Endothelial cell of umbilical vein (primary cell): ENCODE measurements at regions not wholly inside any gene's neighbourhood (a gene's known extent, or its start where the extent isn't known, plus 50 kb on each side); places are given as distances from the start of the nearest gene placed in this dataset.

Experiments used
- BruUV-seq: library from RNA; stranded (reverse); fragments of 400-500 nt; replicated peaks from 2 replicates; lab custom pipeline; 2021; lab: Mats Ljungman, UMichigan
- CTCF ChIA-PET: fragments of 300-600, 350-600 bp; sonication (Branson Sonifier 250); formaldehyde crosslinking; loops from one replicate; lab custom pipeline; 2021; ENCODE audit warnings: antibody characterized with exemption, inconsistent platforms; lab: Charles Lee
- POLR2A ChIA-PET: fragments of 300-600, 350-600 bp; sonication (Branson Sonifier 250); formaldehyde crosslinking; loops from one replicate; lab custom pipeline; 2021; ENCODE audit warnings: antibody characterized with exemption, inconsistent platforms; lab: Charles Lee
- DNase-seq: peaks from one replicate; pipeline ENCODE4 v3.0.0-alpha.2; 2011; ENCODE audit warnings: low read depth, low spot score
- FAIRE-seq: peaks from 2 replicates; lab custom pipeline; 2011; peaks lifted over from hg19 to GRCh38; lab: Jason Lieb, UNC
- H2AFZ ChIP-seq: 2 replicates; pipeline ENCODE4 v1.6.0; 2012; ENCODE audit warnings: low read depth, low read length, control low read depth, inconsistent platforms
- H3K27ac ChIP-seq: 2 replicates; pipeline ENCODE4 v1.5.1; 2011; ENCODE audit warnings: low read depth, mild to moderate bottlenecking, control low read depth, low read length, moderate library complexity; ENCODE audit not compliant: insufficient read depth
- H3K27me3 ChIP-seq, 2 experiments: 2 replicates each; pipeline versions ENCODE4 v1.6.0 to v1.6.1; 2011; ENCODE audit warnings: low read length in 2 of 2, mixed read lengths in 1 of 2; ENCODE audit not compliant: control insufficient read depth in 2 of 2, insufficient read depth in 2 of 2
- H3K36me3 ChIP-seq, 2 experiments: 2 replicates in 1 of 2; 3 replicates in 1 of 2; pipeline ENCODE4 v1.5.1; 2011; ENCODE audit warnings: low read length in 2 of 2, mild to moderate bottlenecking in 1 of 2, moderate library complexity in 1 of 2; ENCODE audit not compliant: control insufficient read depth in 2 of 2, insufficient read depth in 2 of 2; ENCODE audit errors: extremely low read depth in 1 of 2
- H3K4me1 ChIP-seq: 3 replicates; pipeline ENCODE4 v1.5.1; 2011; ENCODE audit warnings: mild to moderate bottlenecking, low read length; ENCODE audit not compliant: control insufficient read depth, insufficient read depth; ENCODE audit errors: extremely low read depth
- H3K4me2 ChIP-seq: 2 replicates; pipeline ENCODE4 v1.6.1; 2011; ENCODE audit warnings: low read length, control low read depth, mixed read lengths; ENCODE audit not compliant: insufficient read depth
- H3K4me3 ChIP-seq, 3 experiments: fragments of 200-600 bp in 1 of 3; sonication (generic), shearing (Covaris generic) in 1 of 3; replicated peaks in 1 of 3; 2 replicates each; pipeline ENCODE4 v1.5.1; 2011 to 2016; ENCODE audit warnings: control low read depth in 3 of 3, low read length in 3 of 3, mild to moderate bottlenecking in 2 of 3, inconsistent platforms in 1 of 3, low read depth in 1 of 3, moderate library complexity in 1 of 3; ENCODE audit not compliant: insufficient read depth in 1 of 3
- H3K79me2 ChIP-seq: 2 replicates; pipeline ENCODE4 v1.6.0; 2012; ENCODE audit warnings: low read length, inconsistent platforms; ENCODE audit not compliant: control insufficient read depth, insufficient read depth
- H3K9ac ChIP-seq: replicated peaks from 2 replicates; pipeline ENCODE3; 2011; ENCODE audit warnings: low read length, control low read depth; ENCODE audit not compliant: insufficient read depth; ENCODE audit errors: extremely low read depth
- H3K9me1 ChIP-seq: replicated peaks from 3 replicates; pipeline ENCODE4 v1.6.0; 2011; ENCODE audit warnings: mild to moderate bottlenecking, low read length; ENCODE audit not compliant: control insufficient read depth, insufficient read depth; ENCODE audit errors: extremely low read depth
- H3K9me3 ChIP-seq: replicated peaks from 2 replicates; pipeline ENCODE4 v1.5.1; 2012; ENCODE audit warnings: low read length, inconsistent platforms; ENCODE audit not compliant: control insufficient read depth, insufficient read depth
- H4K20me1 ChIP-seq: replicated peaks from 2 replicates; pipeline ENCODE3; 2011; ENCODE audit warnings: mild to moderate bottlenecking, low read length; ENCODE audit not compliant: control insufficient read depth, insufficient read depth; ENCODE audit errors: extremely low read depth
- EZH2 ChIP-seq: IDR thresholded peaks from 2 replicates; pipeline ENCODE4 v1.6.1; 2012; ENCODE audit warnings: borderline replicate concordance, low read depth, mild to moderate bottlenecking, moderate library complexity, low read length, inconsistent platforms; ENCODE audit not compliant: severe bottlenecking
- FOS ChIP-seq: IDR thresholded peaks from 2 replicates; pipeline ENCODE4 v1.6.1; 2011; ENCODE audit warnings: mild to moderate bottlenecking, low read length, moderate library complexity, borderline replicate concordance; ENCODE audit not compliant: insufficient read depth
- GATA2 ChIP-seq: IDR thresholded peaks from 2 replicates; pipeline ENCODE4 v1.7.0; 2011; ENCODE audit warnings: low read depth, mild to moderate bottlenecking, moderate library complexity, mixed read lengths, low read length; ENCODE audit not compliant: insufficient read length, insufficient read depth
- JUN ChIP-seq: IDR thresholded peaks from 2 replicates; pipeline ENCODE4 v1.6.1; 2011; ENCODE audit warnings: borderline replicate concordance, low read depth; ENCODE audit not compliant: insufficient read length, insufficient read depth
- MYC ChIP-seq: IDR thresholded peaks from one replicate; pipeline ENCODE4 v1.6.1; 2011; ENCODE audit warnings: mild to moderate bottlenecking, low read depth, low read length
- POLR2A ChIP-seq: IDR thresholded peaks from 2 replicates; pipeline ENCODE4 v1.6.1; 2012; ENCODE audit warnings: low read depth, mild to moderate bottlenecking, control low read depth, low read length
- POLR2AphosphoS5 ChIP-seq: IDR thresholded peaks from 2 replicates; pipeline ENCODE4 v1.6.1; 2012; ENCODE audit warnings: low read depth, mild to moderate bottlenecking, control low read depth, low read length, moderate library complexity; ENCODE audit not compliant: insufficient read depth
- dilution Hi-C: fragments of 300-500 bp; cut with MboI; formaldehyde crosslinking; loops from one replicate; pipeline ENCODE4 v1.15.0; 2019; ENCODE audit warnings: low sequenced_read_pairs; ENCODE audit not compliant: extremely low pct_ligation_motif_present
- intact Hi-C: fragments of 100-400 bp; cut with micrococcal nuclease; formaldehyde crosslinking; loops from one replicate; pipeline ENCODE4 v1.10.0; 2022
- TF ChIP-seq, protein P1 (sequence below): IDR thresholded peaks from 2 replicates; pipeline ENCODE4 v1.6.1; 2011; ENCODE audit not compliant: insufficient read depth, insufficient read length
- TF ChIP-seq, protein P2 (sequence below), 2 donors: IDR thresholded peaks; 1 replicate in 1 of 2; 2 replicates in 1 of 2; pipeline ENCODE4 v1.5.1; 2011; ENCODE audit warnings: low read length in 2 of 2, mild to moderate bottlenecking in 2 of 2, moderate library complexity in 2 of 2, control low read depth in 1 of 2, inconsistent platforms in 1 of 2, low read depth in 1 of 2; ENCODE audit not compliant: insufficient read depth in 1 of 2; ENCODE audit errors: extremely low read depth in 1 of 2

GRCh38 chr4:124206779-124207605 is 505.5 kb downstream of the ANKRD50 start:
- ChIA-PET POLR2A (no interaction called here), CTCF (interaction anchor here (0.6 to 1.3 kb wide), 2 partner anchors 19 to 663 kb away, joined by 3 read pairs; no protein-coding TSS in a partner anchor)
- no peak overlapping the region for H3K9ac ChIP-seq
- H3K4me3 ChIP-seq, result no peak overlapping the region
- no peaks in the 10 kb centered on the region for H3K36me3 ChIP-seq
- no peaks in the 10 kb centered on the region for H3K27me3 ChIP-seq
- peaks cover 19% of the 10 kb centered on the region for H3K4me1 ChIP-seq
- TF ChIP-seq, protein P1, sequence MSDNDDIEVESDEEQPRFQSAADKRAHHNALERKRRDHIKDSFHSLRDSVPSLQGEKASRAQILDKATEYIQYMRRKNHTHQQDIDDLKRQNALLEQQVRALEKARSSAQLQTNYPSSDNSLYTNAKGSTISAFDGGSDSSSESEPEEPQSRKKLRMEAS, result no peak
- TF ChIP-seq, protein P2, sequence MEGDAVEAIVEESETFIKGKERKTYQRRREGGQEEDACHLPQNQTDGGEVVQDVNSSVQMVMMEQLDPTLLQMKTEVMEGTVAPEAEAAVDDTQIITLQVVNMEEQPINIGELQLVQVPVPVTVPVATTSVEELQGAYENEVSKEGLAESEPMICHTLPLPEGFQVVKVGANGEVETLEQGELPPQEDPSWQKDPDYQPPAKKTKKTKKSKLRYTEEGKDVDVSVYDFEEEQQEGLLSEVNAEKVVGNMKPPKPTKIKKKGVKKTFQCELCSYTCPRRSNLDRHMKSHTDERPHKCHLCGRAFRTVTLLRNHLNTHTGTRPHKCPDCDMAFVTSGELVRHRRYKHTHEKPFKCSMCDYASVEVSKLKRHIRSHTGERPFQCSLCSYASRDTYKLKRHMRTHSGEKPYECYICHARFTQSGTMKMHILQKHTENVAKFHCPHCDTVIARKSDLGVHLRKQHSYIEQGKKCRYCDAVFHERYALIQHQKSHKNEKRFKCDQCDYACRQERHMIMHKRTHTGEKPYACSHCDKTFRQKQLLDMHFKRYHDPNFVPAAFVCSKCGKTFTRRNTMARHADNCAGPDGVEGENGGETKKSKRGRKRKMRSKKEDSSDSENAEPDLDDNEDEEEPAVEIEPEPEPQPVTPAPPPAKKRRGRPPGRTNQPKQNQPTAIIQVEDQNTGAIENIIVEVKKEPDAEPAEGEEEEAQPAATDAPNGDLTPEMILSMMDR (IDR thresholded peaks at IDR 0.05; ENCODE audit: extremely low read depth in 1 of 2, insufficient read depth in 1 of 2, low read depth in 1 of 2, low read length in 2 of 2), result no peak
- TF ChIP-seq GATA2, result no peak
- TF ChIP-seq EZH2, result no peak
- no peak for TF ChIP-seq POLR2AphosphoS5
- no peak for TF ChIP-seq FOS
- TF ChIP-seq POLR2A, result no peak
- TF ChIP-seq MYC, result no peak
- TF ChIP-seq JUN, result no peak
- no peaks in the 10 kb centered on the region for H3K9me1 ChIP-seq
- no peak overlapping the region for H3K27ac ChIP-seq
- H3K79me2 ChIP-seq, result no peaks in the 10 kb centered on the region
- no peak for DNase-seq
- dilution Hi-C loops, result no loop called here
- H4K20me1 ChIP-seq, result no peaks in the 10 kb centered on the region
- no peak overlapping the region for H2AFZ ChIP-seq
- H3K9me3 ChIP-seq, result no peaks in the 10 kb centered on the region
- no peak for FAIRE-seq
- intact Hi-C loops, result no loop called here
- BruUV-seq, result no TSS peak
- no peak overlapping the region for H3K4me2 ChIP-seq
